Activated T-cell treated with anti-CD3 and anti-CD28 coated beads, Interleukin-2, amount 50 U/mL, for 72 hours (primary cell): ENCODE measurements at regions not wholly inside any gene's neighbourhood (a gene's known extent, or its start where the extent isn't known, plus 50 kb on each side); places are given as distances from the start of the nearest gene placed in this dataset.

Experiments
- ATAC-seq, 2 donors: fragments of 150-1000 bp; cut with Tn5 transposase; replicated peaks in 1 of 2; 2 replicates each; pipeline ENCODE4 v1.10.0; 2021; ENCODE audit warnings: moderate library complexity in 2 of 2, mild to moderate bottlenecking in 1 of 2
- DNase-seq, 2 donors: peaks; one replicate each; pipeline ENCODE4 v3.0.0; 2021 to 2022; ENCODE audit warnings: mixed read lengths in 1 of 2
- H3K27ac Mint-ChIP-seq: one replicate; pipeline ENCODE4 v1.8.0; 2022; ENCODE audit warnings: mild to moderate bottlenecking, moderate library complexity, mixed read lengths
- H3K27me3 Mint-ChIP-seq: one replicate; pipeline ENCODE4 v1.8.0; 2022; ENCODE audit warnings: low read depth, mixed read lengths
- H3K36me3 Mint-ChIP-seq, 2 donors: one replicate each; pipeline ENCODE4 v1.8.0; 2022; ENCODE audit warnings: mixed read lengths in 2 of 2, mild to moderate bottlenecking in 1 of 2; ENCODE audit not compliant: insufficient read depth in 2 of 2
- H3K4me1 Mint-ChIP-seq: one replicate; pipeline ENCODE4 v1.8.0; 2022; ENCODE audit warnings: low read depth, mixed read lengths
- H3K4me3 Mint-ChIP-seq, 2 donors: one replicate each; pipeline ENCODE4 v1.8.0; 2022; ENCODE audit warnings: mild to moderate bottlenecking in 2 of 2, mixed read lengths in 2 of 2, moderate library complexity in 2 of 2
- H3K9me3 Mint-ChIP-seq, 2 donors: one replicate each; pipeline ENCODE4 v1.8.0; 2022; ENCODE audit warnings: mixed read lengths in 2 of 2

- ATAC-seq (no peak), DNase-seq (no peak)
- Mint-ChIP-seq H3K27ac (no peak overlapping the region), H3K27me3 (no peaks in the 10 kb centered on the region), H3K36me3 (no peaks in the 10 kb centered on the region), H3K9me3 (no peaks in the 10 kb centered on the region), H3K4me3 (no peak overlapping the region), H3K4me1 (no peaks in the 10 kb centered on the region)
These were observed 251.9 kb downstream of the TTC32 start for GRCh38 chr2:19649785-19650380.

GRCh38 chr2:19649142-19649541, 252.6 kb downstream of the TTC32 start:
- no peaks in the 10 kb centered on the region for H3K4me1 Mint-ChIP-seq
- no peaks in the 10 kb centered on the region for H3K9me3 Mint-ChIP-seq
- H3K27ac Mint-ChIP-seq = no peak overlapping the region
- H3K36me3 Mint-ChIP-seq = no peaks in the 10 kb centered on the region
- DNase-seq (no peak), ATAC-seq (no peak)
- H3K27me3 Mint-ChIP-seq = no peaks in the 10 kb centered on the region
- H3K4me3 Mint-ChIP-seq = no peak overlapping the region

GRCh38 chr2:19648583-19648982, 253.2 kb downstream of the TTC32 start:
- DNase-seq = no peak
- no peak overlapping the region for H3K4me3 Mint-ChIP-seq
- H3K27ac Mint-ChIP-seq = no peak overlapping the region
- ATAC-seq = no peak
- peaks cover 0 to 1% of the 10 kb centered on the region in 2 donors for H3K9me3 Mint-ChIP-seq
- no peaks in the 10 kb centered on the region for H3K4me1 Mint-ChIP-seq
- no peaks in the 10 kb centered on the region for H3K27me3 Mint-ChIP-seq
- no peaks in the 10 kb centered on the region for H3K36me3 Mint-ChIP-seq

DNA sequence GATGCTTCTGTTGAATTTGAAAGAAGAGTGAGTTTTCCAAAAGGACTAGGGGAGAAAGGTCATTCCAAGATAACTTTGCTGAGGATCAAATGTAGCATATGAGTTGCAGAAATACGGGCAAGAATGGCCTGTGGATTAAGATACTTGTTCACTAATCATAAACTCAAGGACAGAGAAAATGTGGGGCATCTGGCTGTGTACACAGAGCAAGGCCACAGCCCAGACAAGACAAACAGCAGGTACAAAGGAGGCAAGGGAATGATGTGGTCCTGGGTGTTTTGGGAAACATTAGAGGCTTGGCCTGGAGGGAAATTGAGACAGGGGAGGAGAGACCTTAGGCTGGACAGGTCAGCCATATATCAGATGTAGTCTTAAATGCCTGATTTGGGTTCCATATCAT, 254.8 kb downstream of the TTC32 start:
- Mint-ChIP-seq H3K9me3 (peaks cover 0 to 1% of the 10 kb centered on the region in 2 donors), H3K4me3 (no peak overlapping the region), H3K4me1 (no peaks in the 10 kb centered on the region), H3K27me3 (no peaks in the 10 kb centered on the region), H3K36me3 (no peaks in the 10 kb centered on the region), H3K27ac (no peak overlapping the region)
- ATAC-seq (no peak), DNase-seq (no peak)

DNA sequence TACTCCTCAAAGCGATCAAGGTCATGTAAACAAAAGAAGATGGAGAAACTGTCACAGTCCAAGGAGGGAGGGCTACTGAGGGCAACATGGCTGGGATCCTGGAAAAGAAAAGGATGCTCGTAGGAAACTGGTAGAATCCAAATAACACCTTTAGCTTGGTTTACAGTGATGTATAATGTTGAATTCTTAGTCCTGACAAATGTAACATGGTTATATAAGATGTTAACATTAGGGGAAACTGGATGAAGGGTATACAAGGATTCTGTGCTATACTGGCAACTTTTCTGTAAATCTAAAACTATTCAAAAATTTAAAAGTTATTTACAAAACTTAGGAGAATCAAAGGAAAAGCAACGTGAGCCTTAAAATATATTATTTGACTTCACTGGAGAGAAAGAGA, 257.0 kb downstream of the TTC32 start:
- H3K27me3 Mint-ChIP-seq = no peaks in the 10 kb centered on the region
- peaks cover 0 to 1% of the 10 kb centered on the region in 2 donors for H3K9me3 Mint-ChIP-seq
- H3K36me3 Mint-ChIP-seq = no peaks in the 10 kb centered on the region
- ATAC-seq = no peak
- H3K27ac Mint-ChIP-seq = no peak overlapping the region
- no peaks in the 10 kb centered on the region for H3K4me1 Mint-ChIP-seq
- no peak for DNase-seq
- no peak overlapping the region for H3K4me3 Mint-ChIP-seq

GRCh38 chr2:19643117-19643518, 258.7 kb downstream of the TTC32 start:
- no peak for DNase-seq
- no peak overlapping the region for H3K27ac Mint-ChIP-seq
- no peak for ATAC-seq
- H3K4me3 Mint-ChIP-seq = no peak overlapping the region
- H3K36me3 Mint-ChIP-seq = no peaks in the 10 kb centered on the region
- H3K27me3 Mint-ChIP-seq = no peaks in the 10 kb centered on the region
- H3K9me3 Mint-ChIP-seq = peaks cover 0 to 1% of the 10 kb centered on the region in 2 donors
- no peaks in the 10 kb centered on the region for H3K4me1 Mint-ChIP-seq

GRCh38 chr2:19642501-19642900, 259.3 kb downstream of the TTC32 start:
- Mint-ChIP-seq H3K4me3 (no peak overlapping the region), H3K27me3 (no peaks in the 10 kb centered on the region), H3K27ac (no peak overlapping the region), H3K9me3 (peaks cover 0 to 1% of the 10 kb centered on the region in 2 donors), H3K4me1 (no peaks in the 10 kb centered on the region), H3K36me3 (no peaks in the 10 kb centered on the region)
- no peak for DNase-seq
- no peak for ATAC-seq

- Mint-ChIP-seq H3K9me3 (no peaks in the 10 kb centered on the region), H3K4me1 (no peaks in the 10 kb centered on the region), H3K27ac (no peak overlapping the region), H3K27me3 (peaks cover 9% of the 10 kb centered on the region), H3K36me3 (no peaks in the 10 kb centered on the region), H3K4me3 (no peak overlapping the region)
- no peak for ATAC-seq
- DNase-seq = no peak
These were observed 265.8 kb downstream of the TTC32 start for GRCh38 chr2:19635951-19636510.

DNA sequence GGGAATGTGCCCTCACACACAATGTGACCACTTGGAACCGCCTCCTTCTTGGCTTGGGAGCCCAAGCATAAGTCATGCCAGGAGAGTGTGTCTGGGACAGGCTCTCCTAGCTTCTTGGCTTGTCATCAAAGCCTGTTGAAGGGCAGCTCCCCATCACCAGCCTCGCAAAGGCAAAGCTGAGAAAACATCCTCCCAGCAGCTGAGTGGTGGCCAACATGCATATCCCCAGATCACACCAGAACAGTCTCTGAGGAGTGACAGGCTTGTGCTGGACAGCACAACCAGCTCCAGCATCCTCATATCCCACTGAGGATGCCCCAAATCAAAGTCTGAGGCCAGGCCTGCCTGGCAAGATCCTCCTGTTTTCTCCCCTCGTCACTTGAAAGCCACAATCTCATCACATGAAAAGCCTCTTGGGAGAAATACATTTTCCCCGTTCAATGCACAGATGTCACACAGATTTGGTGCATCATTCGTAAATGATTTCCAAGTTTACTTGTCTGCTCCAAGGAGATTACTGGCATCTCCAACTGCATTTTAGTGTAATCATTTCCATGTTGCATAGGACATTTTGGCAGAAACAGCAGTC, 269.3 kb downstream of the TTC32 start:
- Mint-ChIP-seq H3K4me3 (no peak overlapping the region), H3K36me3 (no peaks in the 10 kb centered on the region), H3K27me3 (peaks cover 9% of the 10 kb centered on the region), H3K9me3 (peaks cover 0 to 1% of the 10 kb centered on the region in 2 donors), H3K27ac (no peak overlapping the region), H3K4me1 (no peaks in the 10 kb centered on the region)
- ATAC-seq (no peak), DNase-seq (no peak)

DNA sequence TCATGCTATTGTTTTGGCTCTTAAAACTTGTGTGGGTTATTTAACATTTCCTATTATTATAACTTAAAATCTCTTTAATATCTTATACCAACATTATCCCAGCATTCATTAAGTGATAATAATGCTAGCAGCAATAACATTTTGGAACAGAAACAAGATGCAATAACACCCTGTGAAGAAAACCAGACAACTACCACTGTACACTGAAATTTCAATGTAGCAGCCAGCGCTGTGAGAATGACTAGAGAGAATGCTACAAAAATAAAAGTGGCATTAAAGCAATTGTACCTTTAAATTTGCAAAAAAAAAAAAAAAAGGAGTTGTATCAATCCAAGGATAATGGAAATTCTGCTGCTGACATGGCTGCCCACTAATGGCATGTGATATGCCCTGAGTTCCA, 269.9 kb downstream of the TTC32 start:
- DNase-seq (no peak), ATAC-seq (no peak)
- Mint-ChIP-seq H3K4me3 (no peak overlapping the region), H3K36me3 (peaks cover 0 to under 1% of the 10 kb centered on the region in 2 donors), H3K4me1 (no peaks in the 10 kb centered on the region), H3K27ac (no peak overlapping the region), H3K27me3 (peaks cover 9% of the 10 kb centered on the region), H3K9me3 (peaks cover 0 to 7% of the 10 kb centered on the region in 2 donors)

- H3K4me3 Mint-ChIP-seq = no peak overlapping the region
These were observed 270.9 kb downstream of the TTC32 start for GRCh38 chr2:19630921-19631320.

GRCh38 chr2:19627359-19627758, 268.9 kb upstream of the OSR1 start:
- Mint-ChIP-seq H3K36me3 (peaks cover 0 to 4% of the 10 kb centered on the region in 2 donors), H3K9me3 (peaks cover 6 to 10% of the 10 kb centered on the region in 2 donors), H3K4me1 (no peaks in the 10 kb centered on the region), H3K27ac (no peak overlapping the region), H3K4me3 (no peak overlapping the region), H3K27me3 (no peaks in the 10 kb centered on the region)
- DNase-seq (no peak), ATAC-seq (no peak)

More at GRCh38 chr2:19630921-19631320, 270.9 kb downstream of the TTC32 start:
- ATAC-seq (no peak), DNase-seq (no peak)
- H3K27ac Mint-ChIP-seq = no peak overlapping the region
- H3K36me3 Mint-ChIP-seq = peaks cover 0 to 4% of the 10 kb centered on the region in 2 donors
- H3K27me3 Mint-ChIP-seq = peaks cover 9% of the 10 kb centered on the region
- no peaks in the 10 kb centered on the region for H3K4me1 Mint-ChIP-seq
- H3K9me3 Mint-ChIP-seq = peaks cover 4 to 10% of the 10 kb centered on the region in 2 donors

DNA sequence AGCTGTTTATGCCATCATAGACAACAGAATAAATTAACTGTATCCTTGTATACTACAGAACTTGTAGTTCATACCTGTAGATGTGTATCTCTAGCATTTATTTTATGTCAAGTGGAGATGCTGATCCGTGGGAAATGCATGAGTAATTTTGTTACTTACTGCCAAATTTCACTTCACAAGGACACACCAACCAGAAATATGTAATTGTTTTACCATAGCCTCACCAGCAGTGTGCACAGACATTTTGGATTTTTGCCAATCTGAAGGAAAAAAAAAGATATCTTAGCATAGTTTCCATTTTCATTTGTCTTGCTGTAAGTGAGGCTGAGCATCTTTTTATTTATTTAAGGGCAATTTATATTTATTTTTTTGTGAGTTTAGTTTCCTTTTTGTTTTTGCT, 265.1 kb upstream of the OSR1 start:
- no peaks in the 10 kb centered on the region for H3K27me3 Mint-ChIP-seq
- no peak overlapping the region for H3K27ac Mint-ChIP-seq
- H3K4me1 Mint-ChIP-seq = no peaks in the 10 kb centered on the region
- no peak overlapping the region for H3K4me3 Mint-ChIP-seq
- H3K9me3 Mint-ChIP-seq = peaks cover 8 to 10% of the 10 kb centered on the region in 2 donors
- DNase-seq = no peak
- no peak for ATAC-seq
- peaks cover 0 to 4% of the 10 kb centered on the region in 2 donors for H3K36me3 Mint-ChIP-seq
